ENCODE measurements at regions not wholly inside any gene's neighbourhood (a gene's known extent, or its start where the extent isn't known, plus 50 kb on each side); places are given as distances from the start of the nearest gene placed in this dataset.

- Histone ChIP-seq H3K4me3 (ENCODE audit: control insufficient read depth in 2 of 3, extremely low read depth in 1 of 3, insufficient read depth in 2 of 3, low read depth in 1 of 3, low read length in 3 of 3) (no peak overlapping the region), H3K9ac (ENCODE audit: control insufficient read depth, extremely low read depth, insufficient read depth, low read length) (no peak overlapping the region), H3K27me3 (ENCODE audit: control insufficient read depth, extremely low read depth, insufficient read depth, low read length) (no peaks in the 10 kb centered on the region), H3K4me2 (ENCODE audit: control insufficient read depth, extremely low read depth, insufficient read depth, low read depth, low read length) (no peak overlapping the region), H4K20me1 (ENCODE audit: control insufficient read depth, extremely low read depth, insufficient read depth, low read length) (no peaks in the 10 kb centered on the region), H2AFZ (ENCODE audit: control insufficient read depth, low read length) (no peak overlapping the region), H3K79me2 (ENCODE audit: control insufficient read depth, insufficient read depth, low read length) (no peaks in the 10 kb centered on the region), H3K27ac (ENCODE audit: control insufficient read depth, insufficient read depth, low read length) (no peak overlapping the region), H3K4me1 (ENCODE audit: control insufficient read depth, extremely low read depth, insufficient read depth, low read length) (no peaks in the 10 kb centered on the region), H3K36me3 (ENCODE audit: control insufficient read depth in 2 of 2, extremely low read depth in 1 of 2, insufficient read depth in 2 of 2, low read length in 2 of 2) (no peaks in the 10 kb centered on the region), H3K9me3 (ENCODE audit: control insufficient read depth, low read depth, low read length) (no peaks in the 10 kb centered on the region), H3K9me1 (ENCODE audit: control insufficient read depth, extremely low read depth, insufficient read depth, low read length) (no peaks in the 10 kb centered on the region)
- dilution Hi-C loops (cut with MboI; ENCODE audit: extremely low pct_ligation_motif_present, low sequenced_read_pairs): no loop called here
- DNase-seq (ENCODE audit: low read depth, low spot score) (no peak), FAIRE-seq (no peak)
- TF ChIP-seq CTCF (optimal IDR thresholded peaks at IDR 0.05 in 1 of 3, IDR thresholded peaks at IDR 0.05 in 1 of 3, conservative IDR thresholded peaks at IDR 0.05 in 1 of 3; ENCODE audit: extremely low read depth in 1 of 3, insufficient read depth in 2 of 3, low read length in 3 of 3) (no peak), EZH2 (IDR thresholded peaks at IDR 0.05; ENCODE audit: low read length) (no peak)
Measured at GRCh38 chr5:94081088-94081487, 339.7 kb upstream of the POU5F2 start.

GRCh38 chr5:94080390-94080789 lies 339.0 kb upstream of the POU5F2 start:
- H4K20me1 ChIP-seq (ENCODE audit: control insufficient read depth, extremely low read depth, insufficient read depth, low read length): no peaks in the 10 kb centered on the region
- DNase-seq (ENCODE audit: low read depth, low spot score) (no peak), FAIRE-seq (no peak)
- H3K4me3 ChIP-seq (ENCODE audit: control insufficient read depth in 2 of 3, extremely low read depth in 1 of 3, insufficient read depth in 2 of 3, low read depth in 1 of 3, low read length in 3 of 3): no peak overlapping the region
- no peak overlapping the region for H2AFZ ChIP-seq (ENCODE audit: control insufficient read depth, low read length)
- dilution Hi-C loops (cut with MboI; ENCODE audit: extremely low pct_ligation_motif_present, low sequenced_read_pairs): no loop called here
- H3K4me1 ChIP-seq (ENCODE audit: control insufficient read depth, extremely low read depth, insufficient read depth, low read length): no peaks in the 10 kb centered on the region
- H3K9me1 ChIP-seq (ENCODE audit: control insufficient read depth, extremely low read depth, insufficient read depth, low read length): no peaks in the 10 kb centered on the region
- no peak overlapping the region for H3K9ac ChIP-seq (ENCODE audit: control insufficient read depth, extremely low read depth, insufficient read depth, low read length)
- no peaks in the 10 kb centered on the region for H3K9me3 ChIP-seq (ENCODE audit: control insufficient read depth, low read depth, low read length)
- H3K79me2 ChIP-seq (ENCODE audit: control insufficient read depth, insufficient read depth, low read length): no peaks in the 10 kb centered on the region
- H3K27ac ChIP-seq (ENCODE audit: control insufficient read depth, insufficient read depth, low read length): no peak overlapping the region
- H3K36me3 ChIP-seq (ENCODE audit: control insufficient read depth in 2 of 2, extremely low read depth in 1 of 2, insufficient read depth in 2 of 2, low read length in 2 of 2): no peaks in the 10 kb centered on the region
- no peak overlapping the region for H3K4me2 ChIP-seq (ENCODE audit: control insufficient read depth, extremely low read depth, insufficient read depth, low read depth, low read length)
- H3K27me3 ChIP-seq (ENCODE audit: control insufficient read depth, extremely low read depth, insufficient read depth, low read length): no peaks in the 10 kb centered on the region
- no peak for TF ChIP-seq EZH2 (IDR thresholded peaks at IDR 0.05; ENCODE audit: low read length)
- TF ChIP-seq CTCF (optimal IDR thresholded peaks at IDR 0.05 in 1 of 3, IDR thresholded peaks at IDR 0.05 in 1 of 3, conservative IDR thresholded peaks at IDR 0.05 in 1 of 3; ENCODE audit: extremely low read depth in 1 of 3, insufficient read depth in 2 of 3, low read length in 3 of 3): no peak

Measured in keratinocyte (primary cell).